Glutamatergic neuron (in vitro differentiated cells): ENCODE measurements at regions not wholly inside any gene's neighbourhood (a gene's known extent, or its start where the extent isn't known, plus 50 kb on each side); places are given as distances from the start of the nearest gene placed in this dataset.

Experiments used
- DNase-seq: peaks from one replicate; pipeline ENCODE4 v3.0.0; 2022
- H3K27ac Mint-ChIP-seq: one replicate; pipeline ENCODE4 v1.8.0; 2020; ENCODE audit warnings: mild to moderate bottlenecking, mixed read lengths, inconsistent platforms; ENCODE audit not compliant: unreplicated experiment
- H3K27me3 Mint-ChIP-seq: one replicate; pipeline ENCODE4 v1.8.0; 2020; ENCODE audit warnings: mild to moderate bottlenecking, moderate library complexity, mixed read lengths, inconsistent platforms; ENCODE audit not compliant: unreplicated experiment
- H3K36me3 Mint-ChIP-seq: one replicate; pipeline ENCODE4 v1.8.0; 2020; ENCODE audit warnings: mild to moderate bottlenecking, mixed read lengths, inconsistent platforms; ENCODE audit not compliant: unreplicated experiment
- H3K4me1 Mint-ChIP-seq: one replicate; pipeline ENCODE4 v1.8.0; 2020; ENCODE audit warnings: mild to moderate bottlenecking, low read depth, mixed read lengths, inconsistent platforms; ENCODE audit not compliant: unreplicated experiment
- H3K4me3 Mint-ChIP-seq: one replicate; pipeline ENCODE4 v1.8.0; 2020; ENCODE audit warnings: mild to moderate bottlenecking, mixed read lengths, inconsistent platforms; ENCODE audit not compliant: unreplicated experiment
- H3K9me3 Mint-ChIP-seq: one replicate; pipeline ENCODE4 v1.8.0; 2020; ENCODE audit warnings: mild to moderate bottlenecking, moderate library complexity, mixed read lengths, inconsistent platforms; ENCODE audit not compliant: unreplicated experiment
- CTCF ChIP-seq: fragments of 200-600 bp; sonication (generic); IDR thresholded peaks from one replicate; pipeline ENCODE4 v1.5.0; 2021; ENCODE audit not compliant: partially characterized antibody, unreplicated experiment

GRCh38 chr10:133024704-133025557 lies 62.8 kb upstream of the ADGRA1 start:
- H3K27me3 Mint-ChIP-seq = peaks cover 10% of the 10 kb centered on the region
- H3K9me3 Mint-ChIP-seq = peaks cover 8% of the 10 kb centered on the region
- no peaks in the 10 kb centered on the region for H3K36me3 Mint-ChIP-seq
- H3K4me3 Mint-ChIP-seq = no peak overlapping the region
- no peak for TF ChIP-seq CTCF
- H3K4me1 Mint-ChIP-seq = no peaks in the 10 kb centered on the region
- no peak overlapping the region for H3K27ac Mint-ChIP-seq
- no peak for DNase-seq

GRCh38 chr10:133023216-133023843 lies 64.4 kb upstream of the ADGRA1 start:
- no peak for TF ChIP-seq CTCF
- H3K4me3 Mint-ChIP-seq = no peak overlapping the region
- no peak overlapping the region for H3K27ac Mint-ChIP-seq
- H3K27me3 Mint-ChIP-seq = peaks cover 10% of the 10 kb centered on the region
- H3K36me3 Mint-ChIP-seq = no peaks in the 10 kb centered on the region
- no peak for DNase-seq
- H3K9me3 Mint-ChIP-seq = peaks cover 12% of the 10 kb centered on the region
- no peaks in the 10 kb centered on the region for H3K4me1 Mint-ChIP-seq

- peaks cover 12% of the 10 kb centered on the region for H3K9me3 Mint-ChIP-seq
- no peak for DNase-seq
- peaks cover 10% of the 10 kb centered on the region for H3K27me3 Mint-ChIP-seq
- H3K4me3 Mint-ChIP-seq = no peak overlapping the region
- no peak overlapping the region for H3K27ac Mint-ChIP-seq
- H3K36me3 Mint-ChIP-seq = no peaks in the 10 kb centered on the region
- no peak for TF ChIP-seq CTCF
- no peaks in the 10 kb centered on the region for H3K4me1 Mint-ChIP-seq
Observed at GRCh38 chr10:133022776-133023100, 65.0 kb upstream of the ADGRA1 start.

- Mint-ChIP-seq H3K4me1 (no peaks in the 10 kb centered on the region), H3K9me3 (peaks cover 12% of the 10 kb centered on the region), H3K4me3 (no peak overlapping the region), H3K36me3 (no peaks in the 10 kb centered on the region), H3K27ac (no peak overlapping the region), H3K27me3 (peaks cover 10% of the 10 kb centered on the region)
- DNase-seq = no peak
- TF ChIP-seq CTCF = no peak
Observed at GRCh38 chr10:133021963-133022775, 65.6 kb upstream of the ADGRA1 start.
